ENCODE measurements at regions not wholly inside any gene's neighbourhood (a gene's known extent, or its start where the extent isn't known, plus 50 kb on each side); places are given as distances from the start of the nearest gene placed in this dataset.

DNA sequence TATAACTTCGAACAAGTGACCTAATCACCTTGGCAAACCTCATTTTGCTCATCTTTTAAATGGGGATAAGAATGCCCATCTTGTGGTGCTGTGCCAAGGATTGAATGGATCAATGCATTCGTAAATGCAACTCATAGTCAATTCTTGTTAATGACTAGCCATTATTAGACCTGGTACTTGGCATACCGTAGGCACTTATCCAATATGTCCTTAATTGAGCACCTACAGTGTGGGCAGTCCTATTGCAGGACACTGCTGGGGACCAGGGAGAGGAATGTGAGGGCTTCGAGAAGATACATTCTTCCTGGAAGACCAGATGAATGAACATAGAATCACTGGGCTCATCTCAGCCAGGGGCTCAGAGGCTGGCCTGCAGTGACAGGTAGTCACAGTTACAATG, 177.2 kb upstream of the TLE3 start:
- no peaks in the 10 kb centered on the region for H3K9me3 Mint-ChIP-seq
- no peaks in the 10 kb centered on the region for H3K36me3 Mint-ChIP-seq
- H3K27me3 Mint-ChIP-seq (ENCODE audit: low read depth) = no peaks in the 10 kb centered on the region
- H3K4me1 Mint-ChIP-seq = peaks cover 31% of the 10 kb centered on the region
- no peak overlapping the region for H3K4me3 Mint-ChIP-seq
- H3K27ac Mint-ChIP-seq = no peak overlapping the region
- TF ChIP-seq, protein P1, sequence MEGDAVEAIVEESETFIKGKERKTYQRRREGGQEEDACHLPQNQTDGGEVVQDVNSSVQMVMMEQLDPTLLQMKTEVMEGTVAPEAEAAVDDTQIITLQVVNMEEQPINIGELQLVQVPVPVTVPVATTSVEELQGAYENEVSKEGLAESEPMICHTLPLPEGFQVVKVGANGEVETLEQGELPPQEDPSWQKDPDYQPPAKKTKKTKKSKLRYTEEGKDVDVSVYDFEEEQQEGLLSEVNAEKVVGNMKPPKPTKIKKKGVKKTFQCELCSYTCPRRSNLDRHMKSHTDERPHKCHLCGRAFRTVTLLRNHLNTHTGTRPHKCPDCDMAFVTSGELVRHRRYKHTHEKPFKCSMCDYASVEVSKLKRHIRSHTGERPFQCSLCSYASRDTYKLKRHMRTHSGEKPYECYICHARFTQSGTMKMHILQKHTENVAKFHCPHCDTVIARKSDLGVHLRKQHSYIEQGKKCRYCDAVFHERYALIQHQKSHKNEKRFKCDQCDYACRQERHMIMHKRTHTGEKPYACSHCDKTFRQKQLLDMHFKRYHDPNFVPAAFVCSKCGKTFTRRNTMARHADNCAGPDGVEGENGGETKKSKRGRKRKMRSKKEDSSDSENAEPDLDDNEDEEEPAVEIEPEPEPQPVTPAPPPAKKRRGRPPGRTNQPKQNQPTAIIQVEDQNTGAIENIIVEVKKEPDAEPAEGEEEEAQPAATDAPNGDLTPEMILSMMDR (IDR thresholded peaks at IDR 0.05; ENCODE audit: unreplicated experiment) = no peak
- no peak for DNase-seq (ENCODE audit: low spot score in 2 of 2, unreplicated experiment in 2 of 2)

DNA sequence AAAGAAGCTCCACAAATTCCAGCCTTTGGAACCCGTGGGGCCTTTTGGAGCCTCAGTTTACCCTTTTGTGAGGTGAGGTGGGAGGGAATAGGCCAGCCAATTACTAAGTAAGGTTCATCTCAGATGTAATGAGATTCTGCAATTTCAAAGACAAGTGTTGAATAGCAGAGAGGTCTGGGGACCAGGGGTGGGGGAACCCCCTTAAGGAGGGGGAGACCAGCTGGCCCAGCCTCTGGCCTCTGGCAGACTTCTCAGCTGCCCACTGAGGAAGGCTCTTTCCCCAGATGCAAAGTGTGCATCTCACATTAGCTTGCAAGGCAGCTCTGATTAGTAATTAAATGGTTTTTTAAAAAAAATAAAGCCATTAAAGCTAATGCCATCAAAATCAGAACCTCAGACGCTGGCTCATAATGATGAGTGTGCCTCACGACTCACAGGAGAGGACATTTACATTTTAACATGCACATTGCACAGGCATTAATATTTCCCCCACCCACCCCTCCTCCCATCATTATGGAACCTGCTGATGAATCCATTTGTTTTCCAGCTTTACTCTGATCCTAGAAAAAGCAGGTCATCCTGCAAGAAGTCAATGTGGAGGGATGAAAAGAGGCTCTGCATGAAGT, 176.7 kb upstream of the TLE3 start:
- H3K27me3 Mint-ChIP-seq (ENCODE audit: low read depth) = no peaks in the 10 kb centered on the region
- H3K36me3 Mint-ChIP-seq = no peaks in the 10 kb centered on the region
- TF ChIP-seq, protein P1 (IDR thresholded peaks at IDR 0.05; ENCODE audit: unreplicated experiment) = no peak
- H3K4me1 Mint-ChIP-seq = peaks cover 36% of the 10 kb centered on the region
- no peak overlapping the region for H3K27ac Mint-ChIP-seq
- no peak overlapping the region for H3K4me3 Mint-ChIP-seq
- no peak for DNase-seq (ENCODE audit: low spot score in 2 of 2, unreplicated experiment in 2 of 2)
- H3K9me3 Mint-ChIP-seq = no peaks in the 10 kb centered on the region

DNA sequence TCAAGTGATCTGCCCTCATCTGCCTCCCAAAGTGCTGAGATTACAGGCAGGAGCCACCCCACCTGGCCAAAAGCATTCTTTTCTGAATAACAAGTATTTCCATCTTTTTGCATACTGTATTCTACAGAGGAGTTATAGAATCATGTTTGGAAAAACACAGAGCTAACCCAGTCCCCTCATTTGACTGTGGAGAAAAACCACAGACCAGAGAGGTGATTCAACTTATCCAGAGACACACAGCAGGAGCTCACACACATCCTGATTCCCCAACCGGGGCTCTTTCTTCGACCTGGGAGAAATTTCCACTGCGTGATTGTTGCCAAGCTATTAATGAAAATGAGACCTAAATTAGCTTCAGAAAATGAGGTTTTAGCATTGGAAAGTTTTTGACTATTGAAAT, 176.1 kb upstream of the TLE3 start:
- H3K27ac Mint-ChIP-seq = no peak overlapping the region
- TF ChIP-seq, protein P1 (IDR thresholded peaks at IDR 0.05; ENCODE audit: unreplicated experiment) = no peak
- DNase-seq (ENCODE audit: low spot score in 2 of 2, unreplicated experiment in 2 of 2) = no peak
- H3K36me3 Mint-ChIP-seq = no peaks in the 10 kb centered on the region
- no peaks in the 10 kb centered on the region for H3K27me3 Mint-ChIP-seq (ENCODE audit: low read depth)
- H3K9me3 Mint-ChIP-seq = no peaks in the 10 kb centered on the region
- H3K4me3 Mint-ChIP-seq = no peak overlapping the region
- H3K4me1 Mint-ChIP-seq = peaks cover 41% of the 10 kb centered on the region

DNA sequence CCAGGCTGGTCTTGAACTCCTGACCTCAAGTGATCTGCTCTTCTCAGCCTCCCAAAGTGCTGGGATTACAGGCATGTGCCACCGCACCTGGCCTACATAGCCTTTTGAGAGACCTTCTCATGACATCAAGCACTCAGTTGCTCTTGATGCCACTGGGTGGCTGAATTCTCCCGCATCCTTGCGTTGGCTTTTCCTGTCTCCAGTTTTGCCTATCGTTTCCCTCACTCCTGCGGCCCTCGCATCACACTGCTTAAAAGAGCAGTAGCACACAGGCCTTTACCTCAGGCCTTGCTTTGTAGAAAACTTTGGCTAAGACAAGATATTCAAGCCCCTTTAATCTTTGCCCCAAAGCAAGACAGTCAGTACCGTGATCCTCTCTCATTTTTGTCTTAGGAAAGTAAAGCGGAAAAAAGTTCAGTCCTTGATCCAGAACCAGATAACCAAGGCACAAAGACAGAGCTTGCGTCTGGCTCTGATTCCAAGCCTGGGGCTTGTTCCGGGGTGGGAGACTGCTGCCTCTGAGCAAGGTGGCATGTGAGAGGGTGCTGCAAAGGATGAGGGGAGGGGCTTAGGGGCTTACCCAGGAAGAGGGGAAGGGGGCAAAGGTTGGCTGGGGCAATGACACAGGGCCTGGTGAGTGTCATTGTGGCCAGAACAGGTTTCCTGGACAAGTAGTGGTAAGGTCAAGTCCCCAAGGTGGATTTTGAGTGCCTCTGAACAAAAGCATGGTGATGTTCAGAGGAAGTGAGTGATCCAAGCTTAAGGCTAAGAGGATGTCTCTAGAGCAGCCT, 175.0 kb upstream of the TLE3 start:
- peaks cover 4% of the 10 kb centered on the region for H3K27me3 Mint-ChIP-seq (ENCODE audit: low read depth)
- H3K36me3 Mint-ChIP-seq = no peaks in the 10 kb centered on the region
- no peaks in the 10 kb centered on the region for H3K9me3 Mint-ChIP-seq
- H3K4me3 Mint-ChIP-seq = no peak overlapping the region
- peak overlapping the region; percentile 77 for H3K27ac Mint-ChIP-seq
- no peak for DNase-seq (ENCODE audit: low spot score in 2 of 2, unreplicated experiment in 2 of 2)
- peaks cover 45% of the 10 kb centered on the region for H3K4me1 Mint-ChIP-seq
- TF ChIP-seq, protein P1 (IDR thresholded peaks at IDR 0.05; ENCODE audit: unreplicated experiment) = no peak

DNA sequence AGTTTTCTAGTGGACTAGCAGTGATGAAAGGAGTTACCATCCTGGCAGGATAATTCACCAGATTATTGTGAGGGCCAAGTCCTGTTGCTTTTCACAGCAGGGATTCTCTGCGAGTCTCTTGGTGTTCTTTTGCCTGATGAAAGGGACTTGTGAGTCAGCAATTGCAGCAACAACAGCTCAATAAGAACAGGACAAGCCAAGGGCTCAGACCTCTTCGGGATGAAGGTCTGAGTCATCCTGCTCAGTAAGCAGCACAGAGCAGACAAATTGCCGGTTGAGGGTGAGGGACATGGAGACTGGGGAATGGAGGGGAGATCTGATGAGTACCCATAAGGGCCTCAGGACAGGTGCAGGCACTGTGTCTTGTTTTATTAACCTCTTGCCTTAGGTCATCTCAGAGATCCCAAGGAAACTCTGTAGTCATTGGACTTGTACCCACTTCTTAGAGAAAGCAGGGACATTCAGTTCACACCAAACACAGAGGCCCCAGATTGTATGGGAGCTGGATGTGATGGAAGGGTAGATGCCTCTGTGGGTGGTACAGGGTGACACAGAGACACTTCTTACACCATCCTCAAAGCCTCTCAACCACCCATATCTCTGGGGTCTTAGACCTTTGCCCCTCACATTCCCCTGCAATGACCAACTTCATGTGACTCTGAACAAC, 173.8 kb upstream of the TLE3 start:
- Mint-ChIP-seq H3K4me1 (peaks cover 45% of the 10 kb centered on the region), H3K36me3 (no peaks in the 10 kb centered on the region), H3K27me3 (ENCODE audit: low read depth) (peaks cover 4% of the 10 kb centered on the region), H3K9me3 (no peaks in the 10 kb centered on the region), H3K4me3 (no peak overlapping the region), H3K27ac (no peak overlapping the region)
- DNase-seq (ENCODE audit: low spot score in 2 of 2, unreplicated experiment in 2 of 2) = no peak
- TF ChIP-seq, protein P1 (IDR thresholded peaks at IDR 0.05; ENCODE audit: unreplicated experiment) = no peak
